ENCODE measurements at regions not wholly inside any gene's neighbourhood (a gene's known extent, or its start where the extent isn't known, plus 50 kb on each side); places are given as distances from the start of the nearest gene placed in this dataset.

- TF ChIP-seq, protein P1, sequence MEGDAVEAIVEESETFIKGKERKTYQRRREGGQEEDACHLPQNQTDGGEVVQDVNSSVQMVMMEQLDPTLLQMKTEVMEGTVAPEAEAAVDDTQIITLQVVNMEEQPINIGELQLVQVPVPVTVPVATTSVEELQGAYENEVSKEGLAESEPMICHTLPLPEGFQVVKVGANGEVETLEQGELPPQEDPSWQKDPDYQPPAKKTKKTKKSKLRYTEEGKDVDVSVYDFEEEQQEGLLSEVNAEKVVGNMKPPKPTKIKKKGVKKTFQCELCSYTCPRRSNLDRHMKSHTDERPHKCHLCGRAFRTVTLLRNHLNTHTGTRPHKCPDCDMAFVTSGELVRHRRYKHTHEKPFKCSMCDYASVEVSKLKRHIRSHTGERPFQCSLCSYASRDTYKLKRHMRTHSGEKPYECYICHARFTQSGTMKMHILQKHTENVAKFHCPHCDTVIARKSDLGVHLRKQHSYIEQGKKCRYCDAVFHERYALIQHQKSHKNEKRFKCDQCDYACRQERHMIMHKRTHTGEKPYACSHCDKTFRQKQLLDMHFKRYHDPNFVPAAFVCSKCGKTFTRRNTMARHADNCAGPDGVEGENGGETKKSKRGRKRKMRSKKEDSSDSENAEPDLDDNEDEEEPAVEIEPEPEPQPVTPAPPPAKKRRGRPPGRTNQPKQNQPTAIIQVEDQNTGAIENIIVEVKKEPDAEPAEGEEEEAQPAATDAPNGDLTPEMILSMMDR (IDR thresholded peaks at IDR 0.05), result no peak
- TF ChIP-seq POLR2A (IDR thresholded peaks at IDR 0.05), result no peak
These were observed 226.0 kb upstream of the C9orf72 start for GRCh38 chr9:27799326-27799725.

All from thyroid gland (tissue), 4 donors.